Keratinocyte (primary cell): ENCODE measurements at regions not wholly inside any gene's neighbourhood (a gene's known extent, or its start where the extent isn't known, plus 50 kb on each side); places are given as distances from the start of the nearest gene placed in this dataset.

ENCODE experiments used
- EZH2 ChIP-seq: IDR thresholded peaks from one replicate; pipeline ENCODE4 v1.6.1; 2012; ENCODE audit warnings: inconsistent platforms, mild to moderate bottlenecking, low read length, moderate library complexity
- TF ChIP-seq, protein P1 (sequence below), 3 experiments: IDR thresholded peaks in 1 of 3; conservative IDR thresholded peaks in 1 of 3; optimal IDR thresholded peaks in 1 of 3; 2 replicates in 2 of 3; 3 replicates in 1 of 3; pipeline versions ENCODE3 to v1.5.1; 2011; ENCODE audit warnings: low read length in 3 of 3, mild to moderate bottlenecking in 3 of 3, moderate library complexity in 2 of 3, control low read depth in 1 of 3, inconsistent platforms in 1 of 3; ENCODE audit not compliant: insufficient read depth in 2 of 3; ENCODE audit errors: extremely low read depth in 1 of 3

GRCh38 chr1:83693427-83694126 lies 305.4 kb downstream of the TTLL7 start:
- TF ChIP-seq, protein P1, sequence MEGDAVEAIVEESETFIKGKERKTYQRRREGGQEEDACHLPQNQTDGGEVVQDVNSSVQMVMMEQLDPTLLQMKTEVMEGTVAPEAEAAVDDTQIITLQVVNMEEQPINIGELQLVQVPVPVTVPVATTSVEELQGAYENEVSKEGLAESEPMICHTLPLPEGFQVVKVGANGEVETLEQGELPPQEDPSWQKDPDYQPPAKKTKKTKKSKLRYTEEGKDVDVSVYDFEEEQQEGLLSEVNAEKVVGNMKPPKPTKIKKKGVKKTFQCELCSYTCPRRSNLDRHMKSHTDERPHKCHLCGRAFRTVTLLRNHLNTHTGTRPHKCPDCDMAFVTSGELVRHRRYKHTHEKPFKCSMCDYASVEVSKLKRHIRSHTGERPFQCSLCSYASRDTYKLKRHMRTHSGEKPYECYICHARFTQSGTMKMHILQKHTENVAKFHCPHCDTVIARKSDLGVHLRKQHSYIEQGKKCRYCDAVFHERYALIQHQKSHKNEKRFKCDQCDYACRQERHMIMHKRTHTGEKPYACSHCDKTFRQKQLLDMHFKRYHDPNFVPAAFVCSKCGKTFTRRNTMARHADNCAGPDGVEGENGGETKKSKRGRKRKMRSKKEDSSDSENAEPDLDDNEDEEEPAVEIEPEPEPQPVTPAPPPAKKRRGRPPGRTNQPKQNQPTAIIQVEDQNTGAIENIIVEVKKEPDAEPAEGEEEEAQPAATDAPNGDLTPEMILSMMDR (optimal IDR thresholded peaks at IDR 0.05 in 1 of 3, IDR thresholded peaks at IDR 0.05 in 1 of 3, conservative IDR thresholded peaks at IDR 0.05 in 1 of 3; ENCODE audit: extremely low read depth in 1 of 3, insufficient read depth in 2 of 3, low read length in 3 of 3), result no peak
- no peak for TF ChIP-seq EZH2
